ENCODE measurements at regions not wholly inside any gene's neighbourhood (a gene's known extent, or its start where the extent isn't known, plus 50 kb on each side); places are given as distances from the start of the nearest gene placed in this dataset.

GRCh38 chr4:125940426-125940825 is 625.7 kb downstream of the FAT4 start:
- Histone ChIP-seq H3K4me3 (no peak overlapping the region), H3K27ac (no peak overlapping the region), H3K27me3 (no peaks in the 10 kb centered on the region), H3K4me1 (no peaks in the 10 kb centered on the region), H3K36me3 (no peaks in the 10 kb centered on the region), H3K9me3 (peaks cover 0 to 3% (median 0%) of the 10 kb centered on the region in 3 donors)
- intact Hi-C loops (cut with DNase I; ENCODE audit: low total_unique reads): no loop called here
- no peak for TF ChIP-seq CTCF (IDR thresholded peaks at IDR 0.05)
- DNase-seq: no peak

- Histone ChIP-seq H3K4me3 (no peak overlapping the region), H3K36me3 (no peaks in the 10 kb centered on the region), H3K27ac (no peak overlapping the region), H3K27me3 (no peaks in the 10 kb centered on the region), H3K4me1 (no peaks in the 10 kb centered on the region), H3K9me3 (no peaks in the 10 kb centered on the region)
- intact Hi-C loops (cut with DNase I; ENCODE audit: low total_unique reads): no loop called here
- no peak for TF ChIP-seq CTCF (IDR thresholded peaks at IDR 0.05)
- no peak for DNase-seq
These were observed 630.2 kb downstream of the FAT4 start for GRCh38 chr4:125944966-125945365.

GRCh38 chr4:125948021-125948420 is 633.3 kb downstream of the FAT4 start:
- Histone ChIP-seq H3K4me3 (no peak overlapping the region), H3K27me3 (no peaks in the 10 kb centered on the region), H3K4me1 (no peaks in the 10 kb centered on the region), H3K9me3 (no peaks in the 10 kb centered on the region), H3K27ac (no peak overlapping the region), H3K36me3 (no peaks in the 10 kb centered on the region)
- TF ChIP-seq CTCF (IDR thresholded peaks at IDR 0.05): no peak
- no peak for DNase-seq
- intact Hi-C loops (cut with DNase I; ENCODE audit: low total_unique reads): no loop called here

GRCh38 chr4:125951261-125951887 is 636.6 kb downstream of the FAT4 start:
- H3K4me3 ChIP-seq: no peak overlapping the region
- H3K27me3 ChIP-seq: no peaks in the 10 kb centered on the region
- no peak for TF ChIP-seq CTCF (IDR thresholded peaks at IDR 0.05)
- DNase-seq: no peak
- no peak overlapping the region for H3K27ac ChIP-seq
- no peaks in the 10 kb centered on the region for H3K4me1 ChIP-seq
- no peaks in the 10 kb centered on the region for H3K9me3 ChIP-seq
- intact Hi-C loops (cut with DNase I; ENCODE audit: low total_unique reads): no loop called here
- no peaks in the 10 kb centered on the region for H3K36me3 ChIP-seq

- H3K27me3 ChIP-seq: no peaks in the 10 kb centered on the region
- H3K36me3 ChIP-seq: no peaks in the 10 kb centered on the region
- no peak for DNase-seq
- no peak for TF ChIP-seq CTCF (IDR thresholded peaks at IDR 0.05)
- no peak overlapping the region for H3K4me3 ChIP-seq
- intact Hi-C loops (cut with DNase I; ENCODE audit: low total_unique reads): no loop called here
- no peaks in the 10 kb centered on the region for H3K4me1 ChIP-seq
- H3K27ac ChIP-seq: no peak overlapping the region
- H3K9me3 ChIP-seq: no peaks in the 10 kb centered on the region
These were observed 637.9 kb downstream of the FAT4 start for GRCh38 chr4:125952631-125953030.

- no peak for DNase-seq
- no peaks in the 10 kb centered on the region for H3K27me3 ChIP-seq
- no peak overlapping the region for H3K4me3 ChIP-seq
- H3K36me3 ChIP-seq: no peaks in the 10 kb centered on the region
- no peak for TF ChIP-seq CTCF (IDR thresholded peaks at IDR 0.05)
- no peaks in the 10 kb centered on the region for H3K4me1 ChIP-seq
- no peak overlapping the region for H3K27ac ChIP-seq
- H3K9me3 ChIP-seq: no peaks in the 10 kb centered on the region
- intact Hi-C loops (cut with DNase I; ENCODE audit: low total_unique reads): no loop called here
These were observed 641.5 kb downstream of the FAT4 start for GRCh38 chr4:125956276-125956675.
